GM12864 (cell line): ENCODE measurements at regions not wholly inside any gene's neighbourhood (a gene's known extent, or its start where the extent isn't known, plus 50 kb on each side); places are given as distances from the start of the nearest gene placed in this dataset.

Source experiments
- DNase-seq: peaks from one replicate; pipeline ENCODE4 v3.0.0-alpha.2; 2011; ENCODE audit warnings: low read depth
- H3K4me3 ChIP-seq: 2 replicates; pipeline ENCODE4 v1.5.1; 2011; ENCODE audit warnings: mild to moderate bottlenecking, low read depth, low read length, control low read depth
- CTCF ChIP-seq: IDR thresholded peaks from 2 replicates; pipeline ENCODE4 v1.5.1; 2011; ENCODE audit warnings: low read depth, mild to moderate bottlenecking, moderate library complexity, low read length, control low read depth, inconsistent platforms; ENCODE audit errors: missing control alignments

- H3K4me3 ChIP-seq: no peak overlapping the region
- no peak for DNase-seq
- no peak for TF ChIP-seq CTCF
Measured at GRCh38 chrX:109281483-109282275, 200.2 kb downstream of the GUCY2F start.

DNA sequence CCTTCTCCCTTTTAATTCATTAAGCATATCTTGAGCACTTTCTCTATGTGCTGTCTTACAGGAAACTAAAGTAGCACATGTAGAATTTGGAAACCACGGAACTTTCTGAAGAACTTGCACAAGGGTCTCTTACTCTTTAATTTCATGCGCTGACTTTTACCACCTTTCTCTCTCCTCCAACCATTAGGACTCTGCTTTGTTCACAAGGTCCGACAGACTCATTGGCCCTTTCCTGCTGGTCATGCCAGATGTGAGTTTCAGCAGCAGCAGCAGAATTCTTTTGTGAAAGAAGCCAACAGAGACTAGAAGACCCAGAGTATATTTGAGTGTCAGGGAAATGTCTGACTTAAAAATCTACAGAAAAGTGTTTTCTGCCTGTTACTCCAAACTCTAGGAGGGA lies 207.1 kb downstream of the GUCY2F start:
- no peak overlapping the region for H3K4me3 ChIP-seq
- no peak for DNase-seq
- no peak for TF ChIP-seq CTCF

DNA sequence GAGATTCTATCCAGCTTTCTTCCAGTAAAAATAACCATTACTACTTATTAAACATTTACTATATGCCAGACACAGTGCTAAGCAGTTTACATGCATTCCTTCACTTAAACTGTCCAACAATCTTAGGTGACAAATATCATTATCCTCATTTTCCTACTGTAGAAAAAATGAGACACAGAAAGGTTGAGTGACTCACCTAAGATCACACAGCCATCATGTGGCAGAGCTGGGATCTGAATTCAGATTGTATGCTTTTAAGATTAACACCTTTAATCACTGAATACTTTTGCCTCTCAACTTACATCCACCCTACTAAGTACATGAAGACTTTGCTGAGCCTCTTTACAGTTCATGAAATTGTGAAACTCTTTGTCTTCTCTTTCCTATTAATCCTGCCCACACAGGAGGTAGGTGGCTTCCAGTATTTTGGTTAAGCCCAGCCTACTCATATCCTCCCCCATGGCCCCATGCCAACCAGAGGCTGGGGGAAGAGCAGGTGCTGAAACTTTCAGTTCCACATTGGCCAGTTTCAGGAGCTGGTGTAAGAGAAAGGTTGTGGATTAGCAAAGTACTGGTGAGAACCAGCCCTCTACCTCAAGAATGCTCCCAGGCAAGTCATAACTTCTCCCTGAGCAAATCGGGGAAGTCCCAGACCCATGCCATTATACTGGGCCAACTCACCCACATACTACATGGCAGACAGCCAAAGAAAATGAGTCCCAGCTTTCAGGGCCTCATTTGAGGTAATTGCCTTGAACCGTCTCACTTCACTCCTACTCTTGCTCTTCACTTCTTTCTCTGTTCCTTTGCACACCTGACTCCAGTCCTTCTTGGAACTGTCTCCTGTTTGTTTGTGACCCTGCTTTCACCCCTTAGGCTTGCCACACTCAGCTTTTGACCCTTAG lies 211.1 kb downstream of the GUCY2F start:
- DNase-seq: peak; percentile 91
- no peak overlapping the region for H3K4me3 ChIP-seq
- TF ChIP-seq CTCF: no peak

DNA sequence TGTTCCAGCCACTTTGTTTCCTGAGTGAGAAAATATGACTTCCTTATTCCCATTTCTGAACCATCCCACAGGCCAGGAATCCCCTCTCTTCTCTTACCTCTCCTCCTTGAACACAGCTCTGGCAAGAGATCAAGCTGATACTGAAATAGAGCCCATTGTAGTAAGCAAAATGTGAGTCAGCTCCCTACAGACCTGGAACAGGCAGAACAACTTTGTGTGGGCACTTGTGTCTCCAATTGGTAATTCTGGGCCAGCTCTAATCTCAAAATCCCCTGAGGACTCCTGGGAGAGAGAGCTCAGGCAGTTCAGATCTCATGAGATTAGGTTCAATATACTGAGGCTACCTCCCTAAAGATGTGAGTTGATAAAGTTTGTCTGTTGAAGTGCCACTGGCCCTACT lies 213.5 kb downstream of the GUCY2F start:
- no peak overlapping the region for H3K4me3 ChIP-seq
- DNase-seq: no peak
- TF ChIP-seq CTCF: no peak

DNA sequence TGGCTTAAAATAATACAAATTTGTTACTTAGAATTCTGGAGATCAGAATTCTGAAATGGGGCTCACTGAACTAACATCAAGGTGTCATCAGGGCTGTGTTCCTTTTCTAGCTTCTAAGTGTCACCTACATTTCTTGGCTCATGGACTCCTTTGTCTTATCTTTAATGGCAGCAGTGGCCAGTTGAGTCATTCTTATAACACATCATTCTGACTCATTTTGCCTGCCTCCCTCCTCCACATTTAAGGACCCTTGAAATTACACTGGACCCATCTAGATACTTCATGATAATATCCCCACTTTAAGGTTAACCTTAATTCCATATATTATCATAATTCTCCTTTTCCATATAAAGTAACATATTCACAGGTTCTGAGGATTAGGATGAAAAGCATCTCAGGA lies 215.9 kb downstream of the GUCY2F start:
- no peak for DNase-seq
- TF ChIP-seq CTCF: no peak
- no peak overlapping the region for H3K4me3 ChIP-seq

DNA sequence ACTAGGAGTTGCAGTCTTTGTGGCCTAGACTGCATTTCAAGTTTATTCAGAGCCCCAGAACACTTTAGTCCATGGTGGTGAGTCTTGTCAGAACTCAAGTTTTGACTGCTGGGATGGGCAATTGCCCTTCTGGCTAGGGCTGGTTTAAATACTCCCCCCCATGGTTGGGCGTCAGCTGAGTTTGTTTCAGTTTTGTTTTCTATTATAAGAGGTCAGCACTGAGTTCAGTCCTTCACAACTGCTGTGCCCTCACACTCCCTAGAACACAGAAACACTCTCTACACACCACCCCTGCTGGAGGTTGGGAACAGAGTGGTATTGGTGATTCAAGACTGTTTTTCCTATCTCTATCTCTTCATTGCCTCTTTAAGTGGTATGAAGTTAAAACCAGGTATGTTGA lies 217.0 kb downstream of the GUCY2F start:
- H3K4me3 ChIP-seq: no peak overlapping the region
- no peak for DNase-seq
- no peak for TF ChIP-seq CTCF
